HuH-7 (cell line): ENCODE measurements at regions not wholly inside any gene's neighbourhood (a gene's known extent, or its start where the extent isn't known, plus 50 kb on each side); places are given as distances from the start of the nearest gene placed in this dataset.
"Not testable (repeated sequence)": the region's sequence is repeated elsewhere in the genome, so short reads cannot be mapped to it uniquely, and the experiment has no call there.

Experiments
- DNase-seq: peaks from one replicate; pipeline ENCODE4 v3.0.0; 2011; ENCODE audit warnings: low spot score

GRCh38 chr1:222865718-222866117 lies 50.9 kb downstream of the DISP1 start:
- no peak for DNase-seq

- DNase-seq: no peak
These were observed 52.5 kb downstream of the DISP1 start for GRCh38 chr1:222867316-222867715.

- DNase-seq: no peak
These were observed 61.3 kb downstream of the DISP1 start for GRCh38 chr1:222876182-222876581.

- no peak for DNase-seq
These were observed 63.0 kb downstream of the DISP1 start for GRCh38 chr1:222877854-222878253.

- DNase-seq: no peak
These were observed 65.7 kb downstream of the DISP1 start for GRCh38 chr1:222880587-222880986.

- no peak for DNase-seq
These were observed 71.5 kb downstream of the DISP1 start for GRCh38 chr1:222886194-222886854.

- DNase-seq: no peak
These were observed 72.1 kb downstream of the DISP1 start for GRCh38 chr1:222886878-222887351.

GRCh38 chr1:222889440-222889839 lies 74.6 kb downstream of the DISP1 start:
- no peak for DNase-seq

GRCh38 chr1:222890716-222891115 lies 75.9 kb downstream of the DISP1 start:
- DNase-seq: no peak

- no peak for DNase-seq
These were observed 76.7 kb downstream of the DISP1 start for GRCh38 chr1:222891578-222891977.

- DNase-seq: peak; percentile 44
These were observed 77.4 kb downstream of the DISP1 start for GRCh38 chr1:222892137-222892769.

GRCh38 chr1:222893255-222893654 lies 78.4 kb downstream of the DISP1 start:
- DNase-seq: no peak

- DNase-seq: no peak
These were observed 79.5 kb downstream of the DISP1 start for GRCh38 chr1:222894331-222894730.

GRCh38 chr1:222896630-222897526 lies 82.0 kb downstream of the DISP1 start:
- no peak for DNase-seq

GRCh38 chr1:222897527-222898190 lies 82.8 kb downstream of the DISP1 start:
- DNase-seq: no peak

GRCh38 chr1:222898191-222898527 lies 83.3 kb downstream of the DISP1 start:
- no peak for DNase-seq

- no peak for DNase-seq
These were observed 84.6 kb downstream of the DISP1 start for GRCh38 chr1:222899471-222899870.

GRCh38 chr1:222904451-222904850 lies 89.6 kb downstream of the DISP1 start:
- no peak for DNase-seq

- no peak for DNase-seq
These were observed 90.3 kb downstream of the DISP1 start for GRCh38 chr1:222905151-222905550.

GRCh38 chr1:222906271-222906739 lies 91.5 kb downstream of the DISP1 start:
- DNase-seq: not testable (repeated sequence)

GRCh38 chr1:222909586-222909985 lies 94.7 kb downstream of the DISP1 start:
- DNase-seq: no peak

- no peak for DNase-seq
These were observed 95.9 kb downstream of the DISP1 start for GRCh38 chr1:222910699-222911098.
